HG02798 (cell line): ENCODE measurements at regions not wholly inside any gene's neighbourhood (a gene's known extent, or its start where the extent isn't known, plus 50 kb on each side); places are given as distances from the start of the nearest gene placed in this dataset.
"Not testable (repeated sequence)": the region's sequence is repeated elsewhere in the genome, so short reads cannot be mapped to it uniquely, and the experiment has no call there.

Experiments
- ATAC-seq: cut with Tn5 transposase; IDR thresholded peaks from one replicate; pipeline ENCODE4 v1.9.1; 2021; ENCODE audit warnings: mild to moderate bottlenecking; ENCODE audit not compliant: unreplicated experiment, poor library complexity

GRCh38 chr6:156268849-156269248, 508.3 kb upstream of the ARID1B start:
- no peak for ATAC-seq

GRCh38 chr6:156262014-156262413, 515.2 kb upstream of the ARID1B start:
- no peak for ATAC-seq

- no peak for ATAC-seq
Observed at GRCh38 chr6:156260815-156261214, 516.4 kb upstream of the ARID1B start.

DNA sequence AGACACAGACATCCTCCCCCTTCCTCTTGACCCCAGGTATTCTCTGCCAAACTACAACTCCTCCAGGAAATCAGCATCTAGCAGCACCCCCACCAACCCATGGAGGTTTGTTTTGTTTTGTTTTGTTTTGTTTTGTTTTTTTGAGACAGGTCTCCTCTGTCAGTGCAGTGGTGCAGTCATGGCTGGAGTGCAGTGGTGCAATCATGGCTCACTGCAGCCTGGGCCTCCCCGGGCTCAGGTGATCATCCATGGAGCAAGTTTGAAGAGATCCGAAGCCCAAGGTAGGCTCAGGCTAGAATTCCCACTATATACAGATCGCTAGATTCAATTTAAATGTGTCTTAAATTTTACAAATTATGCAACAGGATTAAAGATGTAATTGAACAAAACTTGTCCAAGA, 518.2 kb upstream of the ARID1B start:
- ATAC-seq = no peak

- no peak for ATAC-seq
Observed at GRCh38 chr6:156256161-156256560, 521.0 kb upstream of the ARID1B start.

GRCh38 chr6:156254240-156254639, 522.9 kb upstream of the ARID1B start:
- no peak for ATAC-seq

DNA sequence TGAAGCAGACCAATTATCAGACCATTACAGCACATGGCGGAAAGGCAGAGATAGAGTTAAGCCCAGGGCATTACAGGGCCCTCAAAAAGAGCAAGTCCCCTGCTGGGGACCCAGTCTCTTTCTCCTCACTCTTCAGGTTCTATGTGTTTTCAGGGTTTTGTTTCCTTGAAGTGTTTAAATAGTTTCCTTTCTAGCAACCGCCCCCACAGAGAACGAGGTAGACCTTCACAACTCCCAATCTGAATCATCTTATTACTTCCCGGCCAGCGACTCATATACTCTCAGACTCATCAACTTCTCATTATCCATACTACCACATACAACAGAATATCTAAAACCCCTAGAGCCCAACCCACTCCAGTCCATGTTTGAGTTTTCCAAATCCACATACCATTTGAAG, 526.6 kb upstream of the ARID1B start:
- ATAC-seq = no peak

DNA sequence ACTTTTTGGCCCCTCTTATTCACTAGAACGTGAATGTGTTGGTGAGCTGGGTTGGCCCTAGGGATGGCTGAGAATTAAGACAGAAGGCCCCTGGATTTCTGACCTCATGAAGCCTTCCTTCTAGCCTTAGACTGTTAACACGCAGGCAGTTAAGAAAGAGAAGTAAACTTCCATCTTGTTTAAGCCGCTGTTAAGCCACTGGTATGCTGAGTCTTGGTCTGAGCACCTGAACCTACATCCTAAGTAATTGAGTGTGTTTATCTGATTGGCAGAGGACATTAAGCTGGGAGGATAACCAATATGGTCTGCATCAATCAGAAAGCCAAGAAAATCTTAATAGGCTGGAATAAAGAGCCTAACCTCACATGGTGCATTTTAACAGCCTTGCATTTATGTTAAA, 535.0 kb upstream of the ARID1B start:
- no peak for ATAC-seq

- no peak for ATAC-seq
Observed at GRCh38 chr6:156231026-156231765, 546.0 kb upstream of the ARID1B start.

- ATAC-seq = no peak
Observed at GRCh38 chr6:156219973-156220372, 557.2 kb upstream of the ARID1B start.

GRCh38 chr6:156205678-156206077, 571.5 kb upstream of the ARID1B start:
- no peak for ATAC-seq

GRCh38 chr6:156199182-156199581, 578.0 kb upstream of the ARID1B start:
- ATAC-seq = no peak

DNA sequence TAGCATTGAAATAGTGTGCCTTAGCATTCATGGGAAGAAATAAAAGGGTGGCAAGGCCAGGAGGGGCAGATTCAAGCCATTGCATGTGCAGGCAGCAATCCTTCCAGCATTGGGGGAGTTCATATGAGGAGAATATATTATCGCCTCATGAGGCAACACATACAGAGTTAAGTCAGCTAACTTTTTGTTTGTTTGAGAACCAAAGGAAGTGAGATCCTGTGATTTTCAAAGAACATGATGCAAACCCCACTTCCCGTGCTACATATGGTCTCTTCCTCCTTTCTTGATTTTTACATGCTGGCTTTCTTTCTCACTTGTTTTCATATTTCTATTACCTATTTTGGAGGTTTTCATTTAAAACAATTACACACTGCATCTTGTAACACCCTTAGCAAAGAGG, 579.7 kb upstream of the ARID1B start:
- no peak for ATAC-seq

- no peak for ATAC-seq
Observed at GRCh38 chr6:156194981-156195380, 582.2 kb upstream of the ARID1B start.

- no peak for ATAC-seq
Observed at GRCh38 chr6:156193381-156193780, 583.8 kb upstream of the ARID1B start.

DNA sequence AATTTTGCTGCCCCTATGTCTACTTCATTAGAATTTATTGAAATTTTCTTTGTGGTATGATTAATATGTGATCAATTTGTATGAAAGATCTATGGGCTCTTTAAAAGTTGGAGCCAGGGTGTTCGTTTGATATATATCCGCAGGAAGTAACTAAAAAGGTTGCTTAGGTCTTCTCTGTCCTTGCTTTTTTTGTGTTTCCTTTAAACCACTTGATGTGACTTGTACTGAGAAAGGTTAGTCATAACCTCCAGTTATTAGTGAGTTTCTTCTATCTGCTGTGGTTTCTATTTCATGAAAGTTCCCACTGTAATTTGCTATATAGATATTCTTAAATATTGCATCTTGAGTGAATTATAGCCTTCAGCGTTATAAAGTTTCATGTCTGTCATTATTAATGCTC, 585.3 kb upstream of the ARID1B start:
- no peak for ATAC-seq

DNA sequence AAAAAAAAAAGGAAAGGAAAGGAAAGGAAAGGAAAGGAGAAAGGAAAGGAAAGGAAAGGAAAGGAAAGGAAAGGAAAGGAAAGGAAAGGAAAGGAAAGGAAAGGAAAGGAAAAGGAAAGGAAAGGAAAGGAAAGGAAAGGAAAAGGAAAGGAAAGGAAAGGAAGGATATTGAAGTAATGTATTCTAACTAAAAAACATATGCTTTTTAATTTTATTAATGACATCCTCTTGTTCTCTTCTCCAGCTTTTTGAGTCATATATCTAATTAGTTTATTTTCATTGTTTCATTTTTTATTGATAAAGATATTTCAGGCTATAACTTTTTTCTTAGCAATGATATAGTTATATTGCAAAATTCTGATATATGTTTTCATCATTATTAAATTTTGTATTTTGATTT, 585.8 kb upstream of the ARID1B start:
- not testable (repeated sequence) for ATAC-seq

GRCh38 chr6:156190270-156190669, 586.9 kb upstream of the ARID1B start:
- ATAC-seq = no peak

DNA sequence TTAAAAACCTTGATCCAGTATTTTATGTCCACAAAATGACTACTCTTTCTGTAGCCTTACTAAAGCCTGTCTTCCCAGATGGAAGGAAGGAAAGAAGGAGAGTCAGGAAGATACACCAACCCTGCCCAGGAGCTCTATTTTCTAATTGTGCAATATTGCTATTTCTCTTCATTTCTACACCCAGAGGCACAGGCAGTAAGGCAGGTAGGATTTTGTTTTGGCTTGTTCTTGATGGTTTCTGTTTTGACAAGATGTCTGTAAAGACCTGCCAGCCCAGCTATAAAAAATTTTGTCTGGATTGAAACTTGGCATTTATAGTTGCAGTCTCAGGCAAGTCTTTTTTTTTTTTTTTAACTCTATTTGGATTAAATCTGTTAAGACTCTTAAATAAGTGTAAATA, 587.5 kb upstream of the ARID1B start:
- ATAC-seq = no peak

GRCh38 chr6:156189195-156189594, 588.0 kb upstream of the ARID1B start:
- no peak for ATAC-seq

DNA sequence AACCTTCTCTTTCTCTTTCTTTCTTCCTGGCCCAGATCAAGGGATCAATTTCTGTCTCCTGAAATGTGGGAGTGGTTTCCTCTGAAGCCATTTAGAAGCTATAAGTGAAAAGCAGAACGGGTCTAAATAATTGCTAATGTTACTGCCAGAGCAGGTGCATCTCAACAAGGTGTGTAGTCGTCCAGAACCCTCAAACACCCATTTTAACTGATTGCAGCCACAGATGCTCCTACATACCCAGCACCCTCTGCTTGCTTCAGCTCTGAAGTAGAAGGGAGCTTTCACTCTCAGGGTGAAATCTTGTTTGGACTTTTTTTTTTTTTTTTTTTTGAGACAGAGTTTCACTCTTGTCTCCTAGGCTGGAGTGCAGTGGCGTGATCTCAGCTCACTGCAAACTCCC, 592.1 kb upstream of the ARID1B start:
- no peak for ATAC-seq

DNA sequence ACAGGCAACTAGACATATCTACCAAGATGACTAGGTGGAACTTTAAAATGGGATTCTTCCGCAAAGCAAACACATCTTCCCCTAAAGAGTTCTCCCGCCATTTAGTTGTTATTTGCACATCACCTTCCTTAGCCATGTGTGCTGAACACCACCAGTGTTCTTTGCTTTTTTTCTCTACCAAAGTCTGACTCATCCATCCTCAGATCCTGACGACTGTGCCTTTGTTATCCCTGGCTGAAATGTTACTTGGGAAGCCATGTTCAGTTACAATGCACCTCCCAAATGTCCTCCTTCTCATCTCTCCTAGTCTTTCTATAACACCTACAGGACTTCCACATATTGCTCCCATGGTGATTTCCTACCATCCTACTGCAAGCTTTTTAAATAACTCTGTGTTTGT, 593.5 kb upstream of the ARID1B start:
- ATAC-seq = no peak

- ATAC-seq = no peak
Observed at GRCh38 chr6:156182356-156182755, 594.8 kb upstream of the ARID1B start.
